Cardiac muscle cell (in vitro differentiated cells and primary cell): ENCODE measurements at regions not wholly inside any gene's neighbourhood (a gene's known extent, or its start where the extent isn't known, plus 50 kb on each side); places are given as distances from the start of the nearest gene placed in this dataset.
"Not testable (repeated sequence)": the region's sequence is repeated elsewhere in the genome, so short reads cannot be mapped to it uniquely, and the experiment has no call there.

Experiments
- DNase-seq, 2 donors: peaks; one replicate each; pipeline versions ENCODE4 v3.0.0 to v3.0.0-alpha.2; 2010 to 2017; ENCODE audit warnings: low read depth in 1 of 2, low spot score in 1 of 2
- H3K27ac ChIP-seq: fragments of 200-600 bp; sonication (generic); 2 replicates; pipeline ENCODE4 v1.5.1; 2016
- H3K27me3 ChIP-seq: fragments of 200-600 bp; sonication (generic); 2 replicates; pipeline ENCODE4 v1.6.0; 2016; ENCODE audit warnings: control low read depth
- H3K36me3 ChIP-seq: fragments of 200-600 bp; sonication (generic); 2 replicates; pipeline ENCODE4 v1.5.1; 2016; ENCODE audit warnings: control low read depth
- H3K4me1 ChIP-seq: fragments of 200-600 bp; sonication (generic); 2 replicates; pipeline ENCODE4 v1.8.1; 2017; ENCODE audit warnings: low read depth, mild to moderate bottlenecking, mixed run types
- H3K4me3 ChIP-seq: fragments of 200-600 bp; sonication (generic); 2 replicates; pipeline ENCODE4 v1.5.1; 2016; ENCODE audit warnings: mild to moderate bottlenecking
- H3K9me3 ChIP-seq: fragments of 200-600 bp; sonication (generic); 2 replicates; pipeline ENCODE4 v1.5.1; 2017; ENCODE audit warnings: low read depth, mild to moderate bottlenecking, control low read depth
- TF ChIP-seq, protein P1 (sequence below): IDR thresholded peaks from 2 replicates; pipeline ENCODE4 v1.5.1; 2012; ENCODE audit warnings: low read depth, mild to moderate bottlenecking, low read length

DNA sequence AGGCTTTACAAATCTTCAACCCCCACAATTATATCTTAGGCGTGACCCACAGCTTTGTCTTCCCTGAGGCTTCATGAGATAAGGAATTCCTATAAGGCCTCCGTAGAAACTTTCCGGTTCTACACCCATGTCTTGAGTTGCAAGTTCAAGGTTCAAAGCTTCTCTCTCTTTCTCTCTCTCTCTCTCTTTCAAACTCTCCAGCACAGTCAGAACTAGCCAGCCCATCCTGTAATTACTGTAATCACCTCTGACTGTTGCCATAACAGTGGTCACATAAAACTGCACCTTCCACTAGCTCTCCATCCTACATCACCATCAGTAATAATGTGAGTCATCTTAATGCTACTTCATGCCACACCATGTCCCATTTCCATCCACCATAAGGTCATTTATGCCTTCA, 90.0 kb upstream of the NFASC start:
- Histone ChIP-seq H3K27ac (no peak overlapping the region), H3K27me3 (no peaks in the 10 kb centered on the region), H3K36me3 (no peaks in the 10 kb centered on the region), H3K9me3 (no peaks in the 10 kb centered on the region), H3K4me1 (no peaks in the 10 kb centered on the region), H3K4me3 (no peak overlapping the region)
- TF ChIP-seq, protein P1, sequence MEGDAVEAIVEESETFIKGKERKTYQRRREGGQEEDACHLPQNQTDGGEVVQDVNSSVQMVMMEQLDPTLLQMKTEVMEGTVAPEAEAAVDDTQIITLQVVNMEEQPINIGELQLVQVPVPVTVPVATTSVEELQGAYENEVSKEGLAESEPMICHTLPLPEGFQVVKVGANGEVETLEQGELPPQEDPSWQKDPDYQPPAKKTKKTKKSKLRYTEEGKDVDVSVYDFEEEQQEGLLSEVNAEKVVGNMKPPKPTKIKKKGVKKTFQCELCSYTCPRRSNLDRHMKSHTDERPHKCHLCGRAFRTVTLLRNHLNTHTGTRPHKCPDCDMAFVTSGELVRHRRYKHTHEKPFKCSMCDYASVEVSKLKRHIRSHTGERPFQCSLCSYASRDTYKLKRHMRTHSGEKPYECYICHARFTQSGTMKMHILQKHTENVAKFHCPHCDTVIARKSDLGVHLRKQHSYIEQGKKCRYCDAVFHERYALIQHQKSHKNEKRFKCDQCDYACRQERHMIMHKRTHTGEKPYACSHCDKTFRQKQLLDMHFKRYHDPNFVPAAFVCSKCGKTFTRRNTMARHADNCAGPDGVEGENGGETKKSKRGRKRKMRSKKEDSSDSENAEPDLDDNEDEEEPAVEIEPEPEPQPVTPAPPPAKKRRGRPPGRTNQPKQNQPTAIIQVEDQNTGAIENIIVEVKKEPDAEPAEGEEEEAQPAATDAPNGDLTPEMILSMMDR: no peak
- no peak for DNase-seq

DNA sequence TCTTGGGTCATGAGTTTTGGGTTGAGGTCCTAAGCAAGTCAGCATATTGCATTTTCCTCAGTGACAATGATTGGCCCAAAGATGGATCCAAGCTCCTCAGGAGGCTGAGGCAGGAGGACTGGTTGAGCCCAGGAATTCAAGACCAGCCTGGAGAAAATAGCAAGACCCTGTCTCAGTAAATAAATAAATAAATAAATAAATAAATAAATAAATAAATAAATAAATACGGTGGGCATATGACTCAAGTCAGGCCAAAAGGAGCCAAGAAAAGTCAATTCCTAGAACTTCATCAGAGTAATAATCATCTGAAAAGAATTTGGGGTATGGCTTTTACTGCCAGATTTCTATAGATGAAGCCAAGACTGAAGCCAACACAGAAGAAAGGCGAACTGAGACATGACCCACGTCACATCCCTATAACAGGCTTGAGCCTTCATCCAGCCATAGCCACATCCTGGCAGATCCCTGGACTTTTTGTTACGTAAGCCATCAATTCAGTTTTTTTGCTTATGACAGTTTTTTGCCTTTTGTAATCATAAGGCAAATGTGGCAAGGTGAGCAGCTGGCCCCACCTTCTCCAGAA, 88.5 kb upstream of the NFASC start:
- TF ChIP-seq, protein P1: no peak
- Histone ChIP-seq H3K27me3 (no peaks in the 10 kb centered on the region), H3K9me3 (no peaks in the 10 kb centered on the region), H3K36me3 (no peaks in the 10 kb centered on the region), H3K4me1 (no peaks in the 10 kb centered on the region), H3K4me3 (no peak overlapping the region), H3K27ac (no peak overlapping the region)
- peak in 1 of 2 donors; percentile 24 for DNase-seq

DNA sequence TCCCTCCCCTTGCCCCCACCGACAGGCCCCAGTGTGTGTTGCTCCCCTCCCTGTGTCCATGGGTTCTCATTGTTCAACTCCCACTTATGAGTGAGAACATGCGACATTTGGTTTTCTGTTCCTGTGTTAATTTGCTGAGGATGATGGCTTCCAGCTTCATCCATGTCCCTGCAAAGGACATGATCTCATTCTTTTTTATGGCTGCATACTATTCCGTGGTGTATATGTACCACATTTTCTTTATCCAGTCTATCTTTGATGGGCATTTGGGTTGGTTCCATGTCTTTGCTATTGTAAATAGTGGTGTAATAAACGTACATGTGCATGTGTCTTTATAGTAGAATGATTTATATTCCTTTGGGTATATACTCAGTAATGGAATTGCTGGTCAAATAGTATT, 85.6 kb upstream of the NFASC start:
- not testable (repeated sequence) for H3K36me3 ChIP-seq, H3K4me3 ChIP-seq, DNase-seq, H3K27me3 ChIP-seq, H3K27ac ChIP-seq, H3K9me3 ChIP-seq, H3K4me1 ChIP-seq

DNA sequence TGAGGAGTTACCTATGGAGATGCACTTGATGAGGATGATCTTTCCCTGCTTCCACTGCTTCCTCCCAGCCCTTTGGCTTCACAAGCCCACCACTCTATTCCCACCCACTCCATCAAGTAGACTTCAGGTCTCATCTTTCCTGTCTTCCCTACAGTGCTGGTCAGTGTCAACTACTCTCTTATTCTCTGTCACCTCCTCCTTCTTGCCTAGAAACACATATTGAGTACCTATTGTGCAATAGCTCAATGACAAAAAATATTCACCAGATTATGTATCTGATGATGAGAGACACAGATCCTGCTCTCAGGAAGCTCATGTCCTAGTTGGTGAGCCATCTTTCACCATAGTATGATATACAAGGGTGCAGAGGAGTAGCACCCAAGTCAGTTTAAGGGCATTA, 82.2 kb upstream of the NFASC start:
- Histone ChIP-seq H3K27me3 (no peaks in the 10 kb centered on the region), H3K4me3 (no peak overlapping the region), H3K27ac (no peak overlapping the region), H3K9me3 (no peaks in the 10 kb centered on the region), H3K4me1 (no peaks in the 10 kb centered on the region), H3K36me3 (no peaks in the 10 kb centered on the region)
- TF ChIP-seq, protein P1: no peak
- DNase-seq: no peak

DNA sequence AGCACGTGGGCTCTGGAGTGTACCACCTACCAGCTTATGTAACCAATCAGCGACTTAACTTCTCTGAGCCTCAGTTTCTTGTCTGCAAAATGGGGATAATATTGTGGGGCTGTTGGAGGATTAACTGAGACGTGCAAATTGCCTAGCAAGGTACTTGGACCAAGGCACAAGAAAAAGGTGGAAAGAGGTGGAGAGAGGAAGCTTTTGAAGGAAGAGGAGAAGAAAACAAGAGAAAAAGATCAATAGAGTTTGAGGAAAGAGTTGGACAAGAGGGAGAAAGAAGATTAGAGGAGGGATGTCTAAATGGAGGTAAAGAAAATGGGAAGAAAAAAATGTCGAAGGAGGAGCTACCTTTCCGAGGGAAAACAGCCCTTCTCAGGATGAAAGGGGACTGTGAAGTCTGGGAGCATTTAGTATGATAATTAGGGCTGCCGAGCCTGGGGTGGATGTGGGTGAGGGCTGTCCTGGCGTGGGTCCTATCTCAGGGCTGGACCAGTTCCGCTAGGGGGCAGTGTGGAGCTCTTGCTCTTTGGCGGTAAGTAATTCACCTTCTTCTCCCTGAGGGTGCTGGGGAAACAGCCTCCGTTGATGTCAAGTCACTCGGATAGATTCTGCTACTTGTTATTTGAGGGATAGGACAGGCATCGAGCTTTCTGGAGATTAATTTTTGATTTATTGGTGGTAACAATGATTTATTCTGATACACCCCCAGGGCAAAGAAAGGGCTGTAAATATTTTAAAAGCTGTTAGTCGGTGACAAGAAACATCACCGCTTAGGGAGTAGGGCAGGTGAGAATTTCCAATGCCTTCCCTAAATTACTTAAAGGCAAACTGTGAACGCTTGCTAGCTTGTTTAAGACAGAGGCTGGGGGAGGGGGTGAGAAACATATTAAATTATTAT, 79.0 kb upstream of the NFASC start:
- no peak overlapping the region for H3K27ac ChIP-seq
- TF ChIP-seq, protein P1: peak; percentile 83
- no peak overlapping the region for H3K4me3 ChIP-seq

DNA sequence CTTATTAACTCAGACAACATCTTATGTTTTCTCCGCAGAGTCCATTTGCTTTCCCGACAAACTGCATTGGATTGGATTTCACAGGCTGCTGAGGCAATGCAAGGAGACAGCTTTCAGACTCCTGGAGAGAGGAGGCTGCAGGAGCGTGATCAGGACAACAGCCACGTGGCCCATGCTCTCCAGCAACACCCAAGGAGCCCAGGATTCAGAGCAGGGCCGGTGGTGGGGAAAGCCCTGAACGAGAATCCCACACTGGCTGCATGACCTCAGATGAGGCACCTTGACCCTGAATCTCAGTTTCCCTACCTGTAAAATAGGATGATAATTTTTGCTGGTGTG, 78.3 kb upstream of the NFASC start:
- DNase-seq: no peak
- no peaks in the 10 kb centered on the region for H3K36me3 ChIP-seq
- H3K9me3 ChIP-seq: no peaks in the 10 kb centered on the region
- TF ChIP-seq, protein P1: no peak
- no peak overlapping the region for H3K4me3 ChIP-seq
- no peaks in the 10 kb centered on the region for H3K4me1 ChIP-seq
- peaks cover 8% of the 10 kb centered on the region for H3K27me3 ChIP-seq
- no peak overlapping the region for H3K27ac ChIP-seq

More for the DNA sequence above, 79.0 kb upstream of the NFASC start:
- peaks cover 8% of the 10 kb centered on the region for H3K27me3 ChIP-seq
- no peaks in the 10 kb centered on the region for H3K4me1 ChIP-seq
- peak; percentile 64 to 83 for DNase-seq
- no peaks in the 10 kb centered on the region for H3K36me3 ChIP-seq
- no peaks in the 10 kb centered on the region for H3K9me3 ChIP-seq
